ENCODE measurements at regions not wholly inside any gene's neighbourhood (a gene's known extent, or its start where the extent isn't known, plus 50 kb on each side); places are given as distances from the start of the nearest gene placed in this dataset.

DNA sequence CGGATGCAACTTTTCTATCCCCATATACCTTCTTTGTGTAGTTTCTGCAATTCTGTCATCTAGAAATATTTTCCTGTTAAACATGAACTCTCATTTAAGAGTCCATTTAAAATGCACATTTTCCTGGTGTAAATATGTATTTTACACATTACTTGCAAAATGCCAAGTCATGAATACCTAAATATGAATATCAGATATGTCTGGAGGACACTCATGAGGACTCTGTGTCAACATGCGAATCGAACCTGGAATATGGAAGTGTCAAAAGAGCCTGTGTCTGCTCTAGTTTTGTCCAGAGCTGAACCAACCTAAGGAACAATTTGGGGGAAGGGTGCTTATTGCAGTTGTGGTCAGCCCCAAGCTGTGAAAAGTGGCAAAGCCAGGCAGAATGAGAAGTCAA, 163.7 kb upstream of the CELF2 start:
- Histone ChIP-seq H3K4me3 (ENCODE audit: insufficient read depth, low read length, poor library complexity, severe bottlenecking) (no peak overlapping the region), H4K20me1 (ENCODE audit: low read depth, low read length) (no peaks in the 10 kb centered on the region), H2AFZ (ENCODE audit: low read depth, low read length, severe bottlenecking) (no peak overlapping the region), H3K9ac (ENCODE audit: low read length) (no peak overlapping the region), H3K27me3 (ENCODE audit: low read length) (no peaks in the 10 kb centered on the region), H3K9me2 (replicated peaks; ENCODE audit: insufficient read depth, low read length) (no peaks in the 10 kb centered on the region), H3F3A (ENCODE audit: insufficient read depth) (no peaks in the 10 kb centered on the region), H3K79me2 (ENCODE audit: insufficient read depth, low read length) (no peaks in the 10 kb centered on the region), H3K9me3 (ENCODE audit: insufficient read depth, low read length) (no peaks in the 10 kb centered on the region), H3K27ac (ENCODE audit: low read depth, low read length) (no peak overlapping the region), H3K4me2 (ENCODE audit: low read depth, low read length, poor library complexity, severe bottlenecking) (no peak overlapping the region), H3K36me3 (ENCODE audit: low read length) (no peaks in the 10 kb centered on the region)
- TF ChIP-seq, protein P1, sequence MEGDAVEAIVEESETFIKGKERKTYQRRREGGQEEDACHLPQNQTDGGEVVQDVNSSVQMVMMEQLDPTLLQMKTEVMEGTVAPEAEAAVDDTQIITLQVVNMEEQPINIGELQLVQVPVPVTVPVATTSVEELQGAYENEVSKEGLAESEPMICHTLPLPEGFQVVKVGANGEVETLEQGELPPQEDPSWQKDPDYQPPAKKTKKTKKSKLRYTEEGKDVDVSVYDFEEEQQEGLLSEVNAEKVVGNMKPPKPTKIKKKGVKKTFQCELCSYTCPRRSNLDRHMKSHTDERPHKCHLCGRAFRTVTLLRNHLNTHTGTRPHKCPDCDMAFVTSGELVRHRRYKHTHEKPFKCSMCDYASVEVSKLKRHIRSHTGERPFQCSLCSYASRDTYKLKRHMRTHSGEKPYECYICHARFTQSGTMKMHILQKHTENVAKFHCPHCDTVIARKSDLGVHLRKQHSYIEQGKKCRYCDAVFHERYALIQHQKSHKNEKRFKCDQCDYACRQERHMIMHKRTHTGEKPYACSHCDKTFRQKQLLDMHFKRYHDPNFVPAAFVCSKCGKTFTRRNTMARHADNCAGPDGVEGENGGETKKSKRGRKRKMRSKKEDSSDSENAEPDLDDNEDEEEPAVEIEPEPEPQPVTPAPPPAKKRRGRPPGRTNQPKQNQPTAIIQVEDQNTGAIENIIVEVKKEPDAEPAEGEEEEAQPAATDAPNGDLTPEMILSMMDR (IDR thresholded peaks at IDR 0.05; ENCODE audit: insufficient read depth, low read length, poor library complexity, severe bottlenecking), result no peak
- TF ChIP-seq EZH2phosphoT487 (conservative IDR thresholded peaks at IDR 0.05; ENCODE audit: low read length), result no peak

DNA sequence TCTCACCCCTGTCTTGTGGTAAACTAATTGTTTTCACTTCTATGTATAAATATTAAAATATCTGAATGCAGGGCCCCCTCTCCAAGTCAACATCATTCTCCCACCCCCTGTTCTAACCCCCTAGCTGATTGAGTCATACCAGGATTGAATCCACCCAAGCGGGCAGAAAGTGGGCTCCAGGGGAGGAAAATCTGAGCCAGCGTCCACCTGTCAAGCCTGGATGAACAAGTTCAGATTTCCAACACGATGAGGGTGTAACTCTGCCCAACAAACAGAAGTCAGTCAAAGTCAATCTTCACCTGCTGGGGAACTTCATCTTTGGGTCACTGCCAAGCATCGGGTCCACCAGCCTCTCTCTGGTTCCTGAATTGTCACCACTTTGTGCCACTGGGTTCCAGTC, 162.9 kb upstream of the CELF2 start:
- H3K4me2 ChIP-seq (ENCODE audit: low read depth, low read length, poor library complexity, severe bottlenecking), result no peak overlapping the region
- H3K9ac ChIP-seq (ENCODE audit: low read length), result no peak overlapping the region
- H3K9me2 ChIP-seq (replicated peaks; ENCODE audit: insufficient read depth, low read length), result no peaks in the 10 kb centered on the region
- no peaks in the 10 kb centered on the region for H3F3A ChIP-seq (ENCODE audit: insufficient read depth)
- no peak overlapping the region for H3K4me3 ChIP-seq (ENCODE audit: insufficient read depth, low read length, poor library complexity, severe bottlenecking)
- H3K9me3 ChIP-seq (ENCODE audit: insufficient read depth, low read length), result no peaks in the 10 kb centered on the region
- H3K36me3 ChIP-seq (ENCODE audit: low read length), result no peaks in the 10 kb centered on the region
- TF ChIP-seq, protein P1 (IDR thresholded peaks at IDR 0.05; ENCODE audit: insufficient read depth, low read length, poor library complexity, severe bottlenecking), result no peak
- TF ChIP-seq EZH2phosphoT487 (conservative IDR thresholded peaks at IDR 0.05; ENCODE audit: low read length), result no peak
- H3K79me2 ChIP-seq (ENCODE audit: insufficient read depth, low read length), result no peaks in the 10 kb centered on the region
- H2AFZ ChIP-seq (ENCODE audit: low read depth, low read length, severe bottlenecking), result no peak overlapping the region
- no peaks in the 10 kb centered on the region for H4K20me1 ChIP-seq (ENCODE audit: low read depth, low read length)
- H3K27me3 ChIP-seq (ENCODE audit: low read length), result no peaks in the 10 kb centered on the region
- H3K27ac ChIP-seq (ENCODE audit: low read depth, low read length), result no peak overlapping the region

DNA sequence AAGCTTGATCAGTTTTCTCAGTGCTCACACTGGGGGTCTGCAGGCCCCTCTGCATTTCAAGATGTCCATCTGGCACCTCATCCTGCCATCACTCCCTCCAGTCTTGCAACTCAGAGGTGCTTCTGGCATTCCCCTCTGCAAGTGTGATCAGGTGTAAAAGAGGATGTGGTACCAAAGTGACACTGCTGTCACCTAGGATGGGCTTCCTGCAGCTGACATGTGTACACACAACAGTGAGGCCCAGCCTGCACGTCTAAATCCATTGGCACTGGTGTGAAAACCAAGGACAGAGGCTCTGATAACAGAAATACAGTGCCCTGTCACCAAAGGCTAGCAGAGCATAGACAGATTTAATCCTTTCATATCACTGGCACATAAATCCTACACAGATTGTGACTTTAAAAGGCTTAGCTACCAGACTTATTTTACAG, 162.5 kb upstream of the CELF2 start:
- Histone ChIP-seq H3K79me2 (ENCODE audit: insufficient read depth, low read length) (no peaks in the 10 kb centered on the region), H2AFZ (ENCODE audit: low read depth, low read length, severe bottlenecking) (no peak overlapping the region), H3K27me3 (ENCODE audit: low read length) (no peaks in the 10 kb centered on the region), H3K4me2 (ENCODE audit: low read depth, low read length, poor library complexity, severe bottlenecking) (no peak overlapping the region), H3K27ac (ENCODE audit: low read depth, low read length) (no peak overlapping the region), H3K9ac (ENCODE audit: low read length) (no peak overlapping the region), H3K9me2 (replicated peaks; ENCODE audit: insufficient read depth, low read length) (no peaks in the 10 kb centered on the region), H3K4me3 (ENCODE audit: insufficient read depth, low read length, poor library complexity, severe bottlenecking) (no peak overlapping the region), H4K20me1 (ENCODE audit: low read depth, low read length) (no peaks in the 10 kb centered on the region), H3K36me3 (ENCODE audit: low read length) (no peaks in the 10 kb centered on the region), H3K9me3 (ENCODE audit: insufficient read depth, low read length) (no peaks in the 10 kb centered on the region), H3F3A (ENCODE audit: insufficient read depth) (no peaks in the 10 kb centered on the region)
- TF ChIP-seq, protein P1 (IDR thresholded peaks at IDR 0.05; ENCODE audit: insufficient read depth, low read length, poor library complexity, severe bottlenecking), result no peak
- TF ChIP-seq EZH2phosphoT487 (conservative IDR thresholded peaks at IDR 0.05; ENCODE audit: low read length), result no peak
